ENCODE measurements at regions not wholly inside any gene's neighbourhood (a gene's known extent, or its start where the extent isn't known, plus 50 kb on each side); places are given as distances from the start of the nearest gene placed in this dataset.

DNA sequence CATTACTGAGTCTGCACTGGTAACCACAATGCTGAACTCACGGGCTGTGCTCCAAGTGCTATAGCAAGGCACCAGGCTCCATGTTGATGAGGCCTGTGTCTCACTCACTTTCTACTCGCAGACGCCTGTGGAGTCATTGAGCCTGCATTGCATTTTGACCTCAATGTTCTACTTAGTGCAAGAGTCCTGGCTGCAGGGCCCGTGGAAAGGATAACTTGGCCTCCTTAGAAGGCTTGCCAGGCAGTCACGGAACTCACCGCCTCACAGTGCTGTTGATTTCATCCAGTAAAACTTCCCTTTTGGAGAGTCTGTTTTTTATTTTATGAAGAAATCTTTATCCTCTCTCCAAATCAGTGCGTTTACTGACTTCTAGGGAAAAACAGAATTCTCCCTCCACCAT lies 290.4 kb downstream of the RNF144A start:
- ChIA-PET CTCF (no interaction called here), POLR2A (no interaction called here)
- H3K4me3 Mint-ChIP-seq (ENCODE audit: unreplicated experiment), result no peak overlapping the region
- Histone ChIP-seq H3K4me1 (no peaks in the 10 kb centered on the region), H3K36me3 (ENCODE audit: control insufficient read depth, insufficient read depth, low read length) (no peaks in the 10 kb centered on the region), H3K9me3 (no peaks in the 10 kb centered on the region), H3K4me3 (ENCODE audit: low read depth, low read length) (no peak overlapping the region), H3K27me3 (replicated peaks; ENCODE audit: control insufficient read depth, insufficient read depth, low read length) (no peaks in the 10 kb centered on the region; the same call in 1 of the 2 replicates)
- intact Hi-C loops (cut with micrococcal nuclease; ENCODE audit: unreplicated experiment), result no loop called here
- DNase-seq, result no peak
- TF ChIP-seq, protein P1, sequence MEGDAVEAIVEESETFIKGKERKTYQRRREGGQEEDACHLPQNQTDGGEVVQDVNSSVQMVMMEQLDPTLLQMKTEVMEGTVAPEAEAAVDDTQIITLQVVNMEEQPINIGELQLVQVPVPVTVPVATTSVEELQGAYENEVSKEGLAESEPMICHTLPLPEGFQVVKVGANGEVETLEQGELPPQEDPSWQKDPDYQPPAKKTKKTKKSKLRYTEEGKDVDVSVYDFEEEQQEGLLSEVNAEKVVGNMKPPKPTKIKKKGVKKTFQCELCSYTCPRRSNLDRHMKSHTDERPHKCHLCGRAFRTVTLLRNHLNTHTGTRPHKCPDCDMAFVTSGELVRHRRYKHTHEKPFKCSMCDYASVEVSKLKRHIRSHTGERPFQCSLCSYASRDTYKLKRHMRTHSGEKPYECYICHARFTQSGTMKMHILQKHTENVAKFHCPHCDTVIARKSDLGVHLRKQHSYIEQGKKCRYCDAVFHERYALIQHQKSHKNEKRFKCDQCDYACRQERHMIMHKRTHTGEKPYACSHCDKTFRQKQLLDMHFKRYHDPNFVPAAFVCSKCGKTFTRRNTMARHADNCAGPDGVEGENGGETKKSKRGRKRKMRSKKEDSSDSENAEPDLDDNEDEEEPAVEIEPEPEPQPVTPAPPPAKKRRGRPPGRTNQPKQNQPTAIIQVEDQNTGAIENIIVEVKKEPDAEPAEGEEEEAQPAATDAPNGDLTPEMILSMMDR (IDR thresholded peaks at IDR 0.05; ENCODE audit: insufficient read depth in 1 of 2, low read depth in 1 of 2, low read length in 1 of 2, severe bottlenecking in 1 of 2, unreplicated experiment in 1 of 2), result no peak
- no TSS peak for BruUV-seq (replicated peaks)
- no peaks in the 10 kb centered on the region for H3K9me3 Mint-ChIP-seq (ENCODE audit: unreplicated experiment)
- H3K27ac Mint-ChIP-seq (ENCODE audit: unreplicated experiment), result no peak overlapping the region
- H3K27me3 Mint-ChIP-seq (ENCODE audit: insufficient read depth, unreplicated experiment), result peaks cover 10% of the 10 kb centered on the region
- H3K4me1 Mint-ChIP-seq (ENCODE audit: low read depth, unreplicated experiment), result no peaks in the 10 kb centered on the region
- H3K36me3 Mint-ChIP-seq (ENCODE audit: insufficient read depth, unreplicated experiment), result no peaks in the 10 kb centered on the region

DNA sequence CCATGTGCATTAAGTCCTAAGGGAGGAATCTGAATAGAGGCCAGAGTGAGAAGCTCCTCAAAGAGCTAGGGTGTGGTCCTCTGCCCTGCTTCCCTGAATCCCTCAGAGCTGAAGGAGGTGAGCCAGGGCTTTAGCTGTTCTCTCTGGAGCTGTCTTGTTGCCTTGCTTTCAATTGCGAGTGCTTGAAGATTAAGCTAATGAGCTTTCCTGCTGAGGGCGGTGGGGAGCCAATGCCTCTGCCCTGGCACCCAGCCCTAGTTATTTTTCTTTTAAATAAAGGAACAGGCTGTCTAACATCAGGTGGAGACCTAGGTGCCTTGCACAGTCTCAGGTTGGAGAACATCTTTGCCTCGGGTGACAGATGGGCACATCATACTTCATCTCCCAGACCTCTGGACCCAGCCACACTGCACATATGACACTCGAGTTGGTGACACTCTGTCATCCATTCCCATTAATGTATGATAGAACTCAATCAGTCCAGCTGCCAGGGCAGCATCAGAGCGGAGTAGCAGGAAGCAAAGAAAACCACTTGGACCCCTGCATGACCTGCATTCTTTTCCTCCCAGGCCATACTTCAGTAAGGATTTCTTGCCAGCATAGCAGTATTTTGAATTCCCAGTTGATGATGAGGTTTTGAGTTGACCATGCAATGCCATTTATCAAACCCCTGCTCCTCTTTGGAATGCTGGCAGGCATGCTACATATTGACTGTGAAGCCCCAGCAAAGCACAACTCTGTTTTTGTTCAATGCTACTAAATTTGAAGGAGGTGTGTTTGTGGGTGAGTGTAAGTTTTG lies 292.7 kb downstream of the RNF144A start:
- POLR2A ChIA-PET, result no interaction called here
- peaks cover 22% of the 10 kb centered on the region for H3K27me3 Mint-ChIP-seq (ENCODE audit: insufficient read depth, unreplicated experiment)
- no peaks in the 10 kb centered on the region; the same call in 1 of the 2 replicates for H3K27me3 ChIP-seq (replicated peaks; ENCODE audit: control insufficient read depth, insufficient read depth, low read length)
- intact Hi-C loops (cut with micrococcal nuclease; ENCODE audit: unreplicated experiment), result no loop called here
- no peaks in the 10 kb centered on the region for H3K36me3 ChIP-seq (ENCODE audit: control insufficient read depth, insufficient read depth, low read length)
- H3K9me3 Mint-ChIP-seq (ENCODE audit: unreplicated experiment), result no peaks in the 10 kb centered on the region
- no peaks in the 10 kb centered on the region for H3K36me3 Mint-ChIP-seq (ENCODE audit: insufficient read depth, unreplicated experiment)
- DNase-seq, result no peak
- H3K4me3 ChIP-seq (ENCODE audit: low read depth, low read length), result no peak overlapping the region
- no peaks in the 10 kb centered on the region for H3K4me1 Mint-ChIP-seq (ENCODE audit: low read depth, unreplicated experiment)
- H3K4me1 ChIP-seq, result no peaks in the 10 kb centered on the region
- H3K9me3 ChIP-seq, result no peaks in the 10 kb centered on the region
- TF ChIP-seq, protein P1 (IDR thresholded peaks at IDR 0.05; ENCODE audit: insufficient read depth in 1 of 2, low read depth in 1 of 2, low read length in 1 of 2, severe bottlenecking in 1 of 2, unreplicated experiment in 1 of 2), result no peak
- H3K27ac Mint-ChIP-seq (ENCODE audit: unreplicated experiment), result no peak overlapping the region
- BruUV-seq (replicated peaks), result no TSS peak
- CTCF ChIA-PET, result no interaction called here
- H3K4me3 Mint-ChIP-seq (ENCODE audit: unreplicated experiment), result no peak overlapping the region

- intact Hi-C loops (cut with micrococcal nuclease; ENCODE audit: unreplicated experiment), result no loop called here
- no peaks in the 10 kb centered on the region for H3K36me3 ChIP-seq (ENCODE audit: control insufficient read depth, insufficient read depth, low read length)
- no TSS peak for BruUV-seq (replicated peaks)
- no peaks in the 10 kb centered on the region for H3K9me3 ChIP-seq
- H3K36me3 Mint-ChIP-seq (ENCODE audit: insufficient read depth, unreplicated experiment), result no peaks in the 10 kb centered on the region
- H3K4me1 ChIP-seq, result no peaks in the 10 kb centered on the region
- TF ChIP-seq, protein P1 (IDR thresholded peaks at IDR 0.05; ENCODE audit: insufficient read depth in 1 of 2, low read depth in 1 of 2, low read length in 1 of 2, severe bottlenecking in 1 of 2, unreplicated experiment in 1 of 2), result no peak
- H3K4me1 Mint-ChIP-seq (ENCODE audit: low read depth, unreplicated experiment), result no peaks in the 10 kb centered on the region
- ChIA-PET POLR2A (no interaction called here), CTCF (no interaction called here)
- H3K27me3 ChIP-seq (replicated peaks; ENCODE audit: control insufficient read depth, insufficient read depth, low read length), result no peaks in the 10 kb centered on the region; the same call in 1 of the 2 replicates
- no peak for DNase-seq
- H3K27me3 Mint-ChIP-seq (ENCODE audit: insufficient read depth, unreplicated experiment), result peaks cover 21% of the 10 kb centered on the region
- no peak overlapping the region for H3K4me3 Mint-ChIP-seq (ENCODE audit: unreplicated experiment)
- H3K4me3 ChIP-seq (ENCODE audit: low read depth, low read length), result no peak overlapping the region
- H3K27ac Mint-ChIP-seq (ENCODE audit: unreplicated experiment), result no peak overlapping the region
- no peaks in the 10 kb centered on the region for H3K9me3 Mint-ChIP-seq (ENCODE audit: unreplicated experiment)
Measured at GRCh38 chr2:7210712-7211111, 293.5 kb downstream of the RNF144A start.

All from Caco-2 (cell line).